C4-2B (cell line): ENCODE measurements at regions not wholly inside any gene's neighbourhood (a gene's known extent, or its start where the extent isn't known, plus 50 kb on each side); places are given as distances from the start of the nearest gene placed in this dataset.

Source experiments
- H3K27ac ChIP-seq: fragments of 450-650 bp; 2 replicates; pipeline ENCODE4 v1.5.1; 2017
- CTCF ChIP-seq: fragments of 450-650 bp; conservative IDR thresholded peaks from 2 replicates; pipeline ENCODE4 v1.5.1; 2017; ENCODE audit warnings: mild to moderate bottlenecking
- ZFX ChIP-seq: fragments of 450-650 bp; IDR thresholded peaks from 2 replicates; pipeline ENCODE4 v1.6.1; 2017

DNA sequence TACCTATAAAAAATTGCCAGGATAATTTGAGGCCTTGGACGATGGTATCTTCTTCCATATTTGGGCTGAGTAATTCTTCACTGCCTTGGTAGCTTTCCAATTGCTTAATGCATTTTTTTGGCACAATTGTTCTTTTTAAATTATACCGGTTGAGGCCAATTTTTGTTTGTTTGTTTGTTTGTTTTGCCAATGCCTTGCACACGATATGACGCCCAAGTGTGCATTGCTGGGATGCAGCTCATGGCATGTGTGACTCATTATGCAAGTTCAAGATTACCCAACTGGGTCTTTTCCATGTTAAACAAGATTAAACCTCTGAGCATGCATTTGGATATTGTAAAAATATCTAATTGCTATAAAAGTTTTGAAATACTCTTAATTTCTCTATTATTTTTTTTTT, 71.1 kb upstream of the KCNIP4 start:
- no peak overlapping the region for H3K27ac ChIP-seq
- TF ChIP-seq ZFX (no peak), CTCF (no peak)

- no peak overlapping the region for H3K27ac ChIP-seq
- no peak for TF ChIP-seq ZFX
- TF ChIP-seq CTCF, result no peak
Observed at GRCh38 chr4:22014222-22014741, 65.7 kb upstream of the KCNIP4 start.

GRCh38 chr4:22003878-22004277, 55.3 kb upstream of the KCNIP4 start:
- H3K27ac ChIP-seq, result no peak overlapping the region
- TF ChIP-seq ZFX (no peak), CTCF (no peak)
